ENCODE measurements at regions not wholly inside any gene's neighbourhood (a gene's known extent, or its start where the extent isn't known, plus 50 kb on each side); places are given as distances from the start of the nearest gene placed in this dataset.

DNA sequence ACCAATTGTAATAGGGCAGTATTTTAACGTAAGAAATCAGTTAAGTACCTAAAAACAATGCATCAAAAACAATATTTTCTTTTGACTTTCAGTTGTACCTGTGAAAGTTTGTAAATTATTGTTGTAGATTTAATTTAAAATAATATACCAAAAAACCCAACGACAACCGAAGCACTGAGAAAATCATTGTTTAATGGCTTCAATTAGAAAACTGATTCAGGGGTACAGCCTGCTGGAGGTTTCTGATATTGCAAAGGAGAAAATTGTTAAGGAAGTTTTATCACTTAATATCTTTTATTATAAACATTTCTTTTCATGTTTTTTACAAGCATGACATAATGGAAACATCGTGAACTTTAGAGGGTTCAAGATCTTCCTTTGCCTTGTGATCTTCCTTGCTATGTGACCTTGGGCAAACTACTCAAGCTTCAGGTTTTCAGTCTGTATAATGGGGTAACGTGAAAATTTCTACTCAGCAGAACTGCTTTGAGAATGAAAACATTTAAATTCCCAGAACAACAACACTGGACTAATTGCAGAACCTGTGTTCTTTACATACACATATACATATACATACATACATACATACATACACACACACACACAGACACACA is 76.3 kb upstream of the GLS start:
- Mint-ChIP-seq H3K27ac (no peak overlapping the region), H3K27me3 (no peaks in the 10 kb centered on the region), H3K4me1 (ENCODE audit: low read depth) (peaks cover 14% of the 10 kb centered on the region), H3K36me3 (ENCODE audit: insufficient read depth) (no peaks in the 10 kb centered on the region), H3K9me3 (ENCODE audit: low read depth) (no peaks in the 10 kb centered on the region), H3K4me3 (ENCODE audit: low read depth) (no peak overlapping the region)
- no peak for DNase-seq (ENCODE audit: low spot score, unreplicated experiment)
- TF ChIP-seq, protein P1, sequence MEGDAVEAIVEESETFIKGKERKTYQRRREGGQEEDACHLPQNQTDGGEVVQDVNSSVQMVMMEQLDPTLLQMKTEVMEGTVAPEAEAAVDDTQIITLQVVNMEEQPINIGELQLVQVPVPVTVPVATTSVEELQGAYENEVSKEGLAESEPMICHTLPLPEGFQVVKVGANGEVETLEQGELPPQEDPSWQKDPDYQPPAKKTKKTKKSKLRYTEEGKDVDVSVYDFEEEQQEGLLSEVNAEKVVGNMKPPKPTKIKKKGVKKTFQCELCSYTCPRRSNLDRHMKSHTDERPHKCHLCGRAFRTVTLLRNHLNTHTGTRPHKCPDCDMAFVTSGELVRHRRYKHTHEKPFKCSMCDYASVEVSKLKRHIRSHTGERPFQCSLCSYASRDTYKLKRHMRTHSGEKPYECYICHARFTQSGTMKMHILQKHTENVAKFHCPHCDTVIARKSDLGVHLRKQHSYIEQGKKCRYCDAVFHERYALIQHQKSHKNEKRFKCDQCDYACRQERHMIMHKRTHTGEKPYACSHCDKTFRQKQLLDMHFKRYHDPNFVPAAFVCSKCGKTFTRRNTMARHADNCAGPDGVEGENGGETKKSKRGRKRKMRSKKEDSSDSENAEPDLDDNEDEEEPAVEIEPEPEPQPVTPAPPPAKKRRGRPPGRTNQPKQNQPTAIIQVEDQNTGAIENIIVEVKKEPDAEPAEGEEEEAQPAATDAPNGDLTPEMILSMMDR (IDR thresholded peaks at IDR 0.05; ENCODE audit: unreplicated experiment) = peak; percentile 65

DNA sequence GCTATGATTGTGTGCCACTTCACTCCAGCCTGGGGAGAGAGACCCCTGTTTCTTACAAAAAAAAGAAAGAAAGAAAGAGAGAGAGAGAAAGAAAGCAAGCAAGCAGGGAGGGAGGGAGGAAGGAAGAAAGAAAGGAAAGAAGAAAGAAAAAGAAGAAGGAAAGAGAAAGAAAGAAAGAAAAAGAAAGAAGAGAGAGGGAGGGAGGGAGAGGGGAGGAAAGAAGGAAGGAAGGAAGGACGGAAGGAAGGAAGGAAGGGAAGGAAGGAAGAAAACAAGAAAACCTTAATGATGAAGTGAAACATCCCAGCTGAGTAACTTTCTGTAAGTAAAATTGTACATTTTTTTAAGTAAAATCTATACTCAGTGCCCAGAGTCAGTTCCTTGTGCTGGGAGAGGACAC is 75.5 kb upstream of the GLS start:
- TF ChIP-seq, protein P1 (IDR thresholded peaks at IDR 0.05; ENCODE audit: unreplicated experiment) = no peak

DNA sequence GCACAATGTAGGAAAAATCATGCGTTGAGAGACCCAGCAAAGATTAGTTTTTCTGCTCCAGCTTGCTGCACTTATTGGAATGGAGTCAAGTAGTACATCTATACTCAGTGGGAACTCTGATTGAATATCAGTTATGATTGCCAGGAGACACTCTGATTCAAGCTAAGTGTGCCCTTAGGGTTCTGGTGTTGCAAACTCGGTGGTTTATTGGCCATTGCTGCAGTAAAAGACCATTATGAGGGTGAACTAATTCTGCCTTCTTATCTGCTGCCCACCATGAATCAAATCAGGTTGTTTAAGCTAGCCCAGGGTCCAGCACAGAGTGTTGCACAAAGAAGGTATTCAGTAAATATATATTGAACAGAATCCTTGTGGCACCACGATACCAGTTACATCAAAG is 74.8 kb upstream of the GLS start:
- no peaks in the 10 kb centered on the region for H3K9me3 Mint-ChIP-seq (ENCODE audit: low read depth)
- H3K4me1 Mint-ChIP-seq (ENCODE audit: low read depth) = peaks cover 10% of the 10 kb centered on the region
- no peaks in the 10 kb centered on the region for H3K36me3 Mint-ChIP-seq (ENCODE audit: insufficient read depth)
- TF ChIP-seq, protein P1 (IDR thresholded peaks at IDR 0.05; ENCODE audit: unreplicated experiment) = no peak
- no peak for DNase-seq (ENCODE audit: low spot score, unreplicated experiment)
- no peak overlapping the region for H3K27ac Mint-ChIP-seq
- H3K27me3 Mint-ChIP-seq = no peaks in the 10 kb centered on the region
- H3K4me3 Mint-ChIP-seq (ENCODE audit: low read depth) = no peak overlapping the region

More for the DNA sequence above, 75.5 kb upstream of the GLS start:
- Mint-ChIP-seq H3K9me3 (ENCODE audit: low read depth) (no peaks in the 10 kb centered on the region), H3K27ac (no peak overlapping the region), H3K4me1 (ENCODE audit: low read depth) (peaks cover 14% of the 10 kb centered on the region), H3K27me3 (no peaks in the 10 kb centered on the region), H3K36me3 (ENCODE audit: insufficient read depth) (no peaks in the 10 kb centered on the region), H3K4me3 (ENCODE audit: low read depth) (no peak overlapping the region)
- no peak for DNase-seq (ENCODE audit: low spot score, unreplicated experiment)

- H3K27ac Mint-ChIP-seq = no peak overlapping the region
- H3K4me1 Mint-ChIP-seq (ENCODE audit: low read depth) = peaks cover 9% of the 10 kb centered on the region
- peaks cover 4% of the 10 kb centered on the region for H3K27me3 Mint-ChIP-seq
- TF ChIP-seq, protein P1 (IDR thresholded peaks at IDR 0.05; ENCODE audit: unreplicated experiment) = no peak
- no peaks in the 10 kb centered on the region for H3K36me3 Mint-ChIP-seq (ENCODE audit: insufficient read depth)
- no peaks in the 10 kb centered on the region for H3K9me3 Mint-ChIP-seq (ENCODE audit: low read depth)
- DNase-seq (ENCODE audit: low spot score, unreplicated experiment) = no peak
- H3K4me3 Mint-ChIP-seq (ENCODE audit: low read depth) = no peak overlapping the region
Observed at GRCh38 chr2:190807886-190808285, 72.7 kb upstream of the GLS start.

GRCh38 chr2:190809139-190809764 is 71.4 kb upstream of the GLS start:
- peaks cover 4% of the 10 kb centered on the region for H3K27me3 Mint-ChIP-seq
- no peaks in the 10 kb centered on the region for H3K9me3 Mint-ChIP-seq (ENCODE audit: low read depth)
- TF ChIP-seq, protein P1 (IDR thresholded peaks at IDR 0.05; ENCODE audit: unreplicated experiment) = no peak
- H3K36me3 Mint-ChIP-seq (ENCODE audit: insufficient read depth) = no peaks in the 10 kb centered on the region
- no peak overlapping the region for H3K4me3 Mint-ChIP-seq (ENCODE audit: low read depth)
- H3K27ac Mint-ChIP-seq = no peak overlapping the region
- H3K4me1 Mint-ChIP-seq (ENCODE audit: low read depth) = peaks cover 9% of the 10 kb centered on the region
- DNase-seq (ENCODE audit: low spot score, unreplicated experiment) = no peak

Data from progenitor cell of endocrine pancreas (in vitro differentiated cells).